Glomerular visceral epithelial cell (primary cell): ENCODE measurements at regions not wholly inside any gene's neighbourhood (a gene's known extent, or its start where the extent isn't known, plus 50 kb on each side); places are given as distances from the start of the nearest gene placed in this dataset.

Experiments used
- DNase-seq: peaks from one replicate; pipeline ENCODE4 v3.0.0-alpha.2; 2016; ENCODE audit errors: extremely low spot score

DNA sequence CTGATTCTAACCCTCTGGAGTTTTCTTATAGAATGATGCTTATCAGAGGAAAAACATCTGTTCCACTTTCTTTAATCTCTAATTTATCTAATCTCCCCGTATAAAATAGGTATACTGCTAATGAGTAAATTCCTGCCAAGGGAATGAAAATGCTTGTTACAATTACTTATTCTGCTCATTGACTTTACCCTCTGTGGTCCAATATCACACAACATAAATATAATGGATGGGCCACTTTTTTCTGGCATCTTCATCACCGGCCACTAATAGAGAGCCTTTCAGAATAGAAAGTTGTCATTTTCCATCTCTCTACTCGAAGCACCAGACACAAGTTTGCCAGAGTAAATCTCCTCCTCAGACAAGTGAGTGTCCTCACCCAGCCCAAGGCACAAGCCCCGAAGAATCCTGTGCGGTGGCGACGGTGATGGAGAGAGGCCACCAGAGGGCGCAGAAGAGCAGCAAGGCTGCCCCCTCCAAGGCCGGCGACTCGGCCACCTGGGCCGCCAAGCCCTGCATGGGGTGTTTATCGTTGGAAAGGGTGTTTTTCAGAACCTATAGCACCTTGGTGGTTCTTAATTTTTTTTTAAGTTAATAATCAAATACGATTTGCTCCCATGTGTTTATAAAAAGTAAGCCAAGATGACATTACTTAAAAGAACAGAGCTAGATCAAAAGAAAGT, 212.9 kb upstream of the ARID1B start:
- peak; percentile 74 for DNase-seq

DNA sequence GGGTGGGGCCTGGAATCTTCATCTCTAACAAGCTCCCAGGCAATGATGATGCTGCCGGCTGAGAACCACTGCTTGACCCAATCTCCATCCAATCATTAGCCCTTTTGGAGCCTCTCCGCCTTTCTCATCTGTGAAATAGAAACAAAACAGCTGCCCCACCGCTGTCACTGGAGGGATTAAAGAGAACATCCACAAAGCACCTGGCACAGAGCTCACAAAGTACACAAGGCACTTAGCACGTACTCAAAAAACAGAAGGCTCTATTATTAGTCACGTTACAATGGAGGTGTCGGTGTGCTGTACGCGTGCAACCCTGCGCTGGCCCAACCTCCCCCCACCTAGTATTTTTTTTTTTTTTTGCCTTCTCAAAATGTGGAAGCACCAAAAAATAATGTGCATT, 213.5 kb upstream of the ARID1B start:
- DNase-seq = no peak

DNA sequence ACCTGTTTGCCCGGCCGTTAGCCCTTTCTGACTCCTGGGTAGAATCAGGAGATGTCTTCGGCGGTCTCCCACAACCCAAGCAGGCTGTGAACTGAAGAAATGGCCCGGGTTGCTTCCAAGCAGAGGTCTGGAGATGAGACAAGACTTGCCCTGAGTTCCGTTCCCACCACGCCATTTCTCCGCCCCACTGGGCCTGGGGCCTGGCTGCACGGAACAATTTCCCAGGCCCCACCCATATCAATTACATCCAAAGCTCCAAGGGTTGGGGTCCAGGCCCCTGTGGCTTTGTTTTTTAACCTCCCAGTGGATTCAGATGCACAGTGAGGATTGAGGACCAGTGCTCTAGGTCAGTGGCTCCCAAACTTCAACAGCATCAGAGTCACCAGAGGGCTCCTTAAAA, 214.5 kb upstream of the ARID1B start:
- DNase-seq = no peak

DNA sequence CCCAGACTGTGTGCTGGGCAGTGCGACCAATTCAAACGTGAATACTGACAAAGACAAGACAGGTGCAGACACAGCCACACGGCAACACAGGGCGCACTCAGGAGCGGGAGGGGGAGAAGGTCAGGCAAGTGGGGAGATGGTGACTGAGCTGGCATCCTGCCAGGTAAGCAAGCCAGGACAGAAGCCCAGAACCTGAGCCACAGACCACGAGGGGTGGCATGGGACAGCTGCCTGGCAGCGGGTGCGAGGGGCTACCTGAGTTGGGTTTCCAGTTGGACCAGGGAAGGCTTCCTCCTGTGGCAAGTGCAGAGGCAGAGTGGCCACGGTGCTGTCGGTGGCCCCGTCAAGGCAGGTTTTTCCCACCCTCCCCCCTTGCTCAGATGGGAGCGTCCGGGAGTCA, 215.2 kb upstream of the ARID1B start:
- DNase-seq = no peak

DNA sequence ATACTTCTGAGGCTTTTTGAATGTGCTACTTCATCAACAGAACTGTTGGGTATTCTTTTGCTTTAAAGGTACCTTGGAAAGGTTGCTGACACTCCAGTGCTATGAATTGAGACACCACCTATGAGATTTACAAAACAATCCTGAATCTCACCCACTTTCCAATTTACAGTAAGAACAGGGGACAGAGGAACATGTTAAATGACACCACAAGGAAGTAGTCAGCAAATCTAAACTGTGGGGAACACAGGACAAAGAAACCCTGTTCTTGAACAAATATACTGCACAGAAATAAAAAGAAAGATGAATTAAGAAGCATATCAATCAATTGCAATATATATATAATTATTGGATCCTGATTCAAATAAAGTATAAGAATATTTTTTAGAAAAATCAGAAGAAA, 216.7 kb upstream of the ARID1B start:
- no peak for DNase-seq

DNA sequence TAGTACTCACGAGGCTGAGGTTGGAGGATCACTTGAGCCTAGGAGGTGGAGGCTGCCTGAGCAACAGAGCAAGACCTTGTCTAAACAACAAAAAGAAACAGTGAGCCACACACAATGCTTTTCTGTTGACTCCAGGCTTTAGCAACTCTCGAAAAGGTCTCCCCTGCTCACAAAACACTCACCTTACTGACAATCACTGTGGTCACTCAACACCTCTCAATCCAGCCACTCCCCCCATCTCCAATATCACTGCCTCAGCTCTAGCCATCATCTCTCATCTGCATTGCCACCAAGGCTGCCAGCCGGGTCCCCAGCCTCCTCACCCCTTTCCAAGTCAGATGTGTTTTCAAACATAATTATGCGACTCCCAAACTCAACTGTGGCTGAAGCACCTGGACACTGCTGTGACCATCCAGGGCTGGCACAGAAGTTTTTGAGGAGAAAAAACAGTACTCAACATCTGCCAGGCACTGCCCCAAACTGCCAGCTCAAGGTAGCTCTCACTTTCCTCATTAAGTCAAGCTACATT, 218.0 kb upstream of the ARID1B start:
- no peak for DNase-seq

DNA sequence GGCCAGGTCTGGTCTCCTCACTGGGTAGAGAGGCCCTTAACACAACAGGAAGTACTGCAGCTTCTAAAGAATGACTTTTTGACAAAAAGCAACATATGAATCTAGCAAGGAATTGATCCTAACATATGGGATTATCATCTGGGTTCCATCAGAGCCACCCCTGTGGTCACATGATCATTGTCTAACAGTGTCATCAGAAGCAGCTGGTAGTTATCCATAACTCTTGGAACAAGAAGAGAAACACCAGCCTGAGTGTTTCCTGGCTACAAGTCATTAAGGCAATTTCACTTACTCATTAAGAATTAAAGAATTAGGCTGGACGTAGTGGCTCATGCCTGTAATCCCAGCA, 219.3 kb upstream of the ARID1B start:
- no peak for DNase-seq

DNA sequence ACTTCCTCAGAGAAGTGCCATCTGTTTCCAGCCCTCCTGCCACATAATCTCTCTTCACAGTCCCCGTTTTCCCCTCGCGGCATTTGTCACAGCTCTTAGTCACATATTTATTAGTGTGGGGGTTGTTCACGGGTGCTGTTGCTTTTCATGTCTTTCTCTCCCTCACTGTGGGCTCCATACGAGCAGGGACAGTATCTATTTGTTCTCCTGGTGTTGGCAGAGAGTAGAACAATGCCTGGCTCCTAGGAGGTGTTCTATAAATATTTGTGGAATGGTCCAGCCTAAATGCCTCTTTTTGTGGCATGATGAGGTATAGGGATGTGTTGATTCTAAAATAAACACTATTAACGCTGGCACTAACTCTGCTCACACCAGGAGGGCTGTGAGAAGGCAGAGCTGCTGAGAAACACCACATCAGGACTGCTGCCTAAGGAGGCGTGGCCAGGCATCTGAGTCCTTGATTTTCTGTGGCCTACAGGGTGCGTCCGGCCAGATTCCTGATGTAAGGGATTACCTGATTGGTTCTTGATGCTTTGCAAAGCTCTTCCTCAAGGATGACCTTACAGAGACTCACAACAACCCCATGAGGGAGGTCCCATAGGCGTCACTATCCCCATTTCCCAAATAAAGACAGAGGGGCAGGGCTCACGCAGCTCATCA, 219.8 kb upstream of the ARID1B start:
- no peak for DNase-seq

DNA sequence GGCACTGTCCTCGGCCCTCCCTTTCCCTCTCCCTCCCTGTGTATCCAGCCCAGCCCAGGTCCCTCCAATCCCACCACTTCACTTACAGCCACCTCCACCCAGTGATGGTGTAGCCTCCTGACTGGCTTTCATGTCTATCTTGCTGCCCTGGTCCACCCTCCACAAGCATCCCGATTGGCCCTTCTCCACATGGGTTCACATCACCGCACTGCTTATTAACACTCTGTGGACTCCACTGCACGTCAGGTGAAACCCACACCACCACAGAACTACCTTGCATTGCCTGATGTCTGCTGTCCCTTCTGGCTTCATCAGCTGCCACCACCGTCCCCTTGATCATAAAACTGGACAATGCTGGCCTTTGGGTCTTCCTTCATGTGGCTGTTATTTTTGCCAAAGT, 220.4 kb upstream of the ARID1B start:
- no peak for DNase-seq

DNA sequence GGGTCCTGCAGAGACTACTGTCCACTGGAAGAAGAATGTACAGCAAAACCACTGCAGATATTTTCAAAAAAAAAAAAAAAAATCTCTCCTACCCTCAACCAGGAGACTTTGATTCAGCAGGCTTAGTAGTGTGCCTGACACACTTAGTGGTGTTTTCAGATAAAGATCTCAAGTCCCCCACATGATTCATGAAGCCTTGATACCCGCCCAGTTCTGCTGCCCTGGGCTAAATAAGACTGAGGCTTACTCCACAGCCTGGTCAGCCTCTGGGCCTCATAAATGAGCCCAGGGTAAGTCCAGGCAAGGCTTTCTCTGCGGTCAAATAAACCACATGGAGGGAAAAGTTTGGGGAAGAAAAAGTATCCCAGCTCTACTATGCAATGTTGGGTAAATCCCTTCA, 222.1 kb upstream of the ARID1B start:
- no peak for DNase-seq

DNA sequence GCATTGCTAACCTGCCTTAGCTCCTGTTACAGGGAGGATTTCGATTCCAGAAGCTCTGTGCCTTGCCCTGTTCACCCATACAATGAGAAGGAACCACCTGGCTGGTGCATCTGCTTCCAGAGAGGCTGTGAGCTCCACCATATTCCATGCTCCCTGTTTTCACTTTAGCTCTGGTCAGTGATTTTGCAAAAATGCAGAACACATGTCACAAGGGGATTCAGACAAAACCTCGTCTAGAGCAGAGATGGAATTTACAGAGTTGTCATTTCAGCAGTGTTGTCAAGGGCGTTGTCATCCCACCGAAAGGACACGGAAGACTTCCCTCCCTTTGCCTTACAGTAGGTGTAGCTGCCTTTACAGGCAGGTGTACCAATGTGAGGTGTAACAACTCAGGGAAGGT, 223.0 kb upstream of the ARID1B start:
- DNase-seq = no peak

DNA sequence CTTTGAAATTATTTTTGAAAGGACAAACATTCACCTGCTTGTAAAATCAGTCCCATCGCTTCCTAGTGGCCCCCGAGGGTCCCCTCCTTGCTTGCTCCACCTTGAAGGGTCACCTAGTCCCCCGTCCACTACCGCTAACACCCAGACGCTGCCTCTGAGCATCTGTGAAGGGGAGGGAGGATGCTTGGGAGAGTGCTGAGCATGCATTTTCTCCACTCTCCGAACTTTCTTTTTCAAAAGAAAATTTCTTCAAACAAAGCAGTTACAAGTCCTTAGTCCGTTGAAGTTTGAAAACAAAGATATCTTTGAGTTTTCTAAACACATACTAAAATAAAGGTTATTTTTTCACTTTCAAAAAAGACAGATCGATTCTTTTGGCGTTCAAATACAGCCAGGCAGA, 224.3 kb upstream of the ARID1B start:
- DNase-seq = no peak

DNA sequence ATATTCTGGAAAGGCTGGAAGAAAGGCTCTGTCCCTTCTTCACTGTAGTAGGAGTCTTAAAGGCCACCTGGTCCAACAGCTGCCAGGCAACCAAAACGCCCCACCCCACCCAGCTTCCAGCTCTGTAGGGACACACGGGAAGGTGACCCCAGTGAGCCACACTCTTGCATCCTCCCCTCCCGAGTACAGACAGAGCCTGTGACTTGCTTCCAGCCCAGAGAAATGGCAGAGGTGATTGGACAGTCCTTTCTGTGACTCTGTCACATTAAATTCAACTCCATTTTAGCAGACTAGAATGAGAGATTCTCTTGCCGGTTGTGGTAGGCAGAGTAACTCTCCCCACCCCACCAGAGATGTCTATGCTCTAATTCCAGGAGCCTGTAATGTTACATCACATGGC, 226.2 kb upstream of the ARID1B start:
- no peak for DNase-seq

DNA sequence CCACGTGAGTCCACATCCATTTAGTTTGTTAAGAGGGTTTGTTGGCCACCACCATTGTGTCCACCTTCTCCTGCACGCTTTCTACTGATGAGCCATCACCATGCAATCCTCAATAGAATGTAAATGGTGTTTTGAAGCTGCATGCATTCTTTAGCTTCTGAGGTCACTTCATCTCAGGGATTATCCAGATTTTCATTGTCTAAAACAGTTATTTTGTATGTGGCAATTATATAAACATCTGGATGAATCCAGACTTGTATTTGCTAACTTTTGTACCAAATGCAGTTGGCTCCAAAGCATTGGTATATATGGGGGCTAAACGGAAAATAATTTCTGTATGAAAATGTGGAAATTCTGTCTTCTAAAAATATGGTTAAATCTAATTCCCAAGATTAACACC, 231.2 kb upstream of the ARID1B start:
- DNase-seq = no peak

DNA sequence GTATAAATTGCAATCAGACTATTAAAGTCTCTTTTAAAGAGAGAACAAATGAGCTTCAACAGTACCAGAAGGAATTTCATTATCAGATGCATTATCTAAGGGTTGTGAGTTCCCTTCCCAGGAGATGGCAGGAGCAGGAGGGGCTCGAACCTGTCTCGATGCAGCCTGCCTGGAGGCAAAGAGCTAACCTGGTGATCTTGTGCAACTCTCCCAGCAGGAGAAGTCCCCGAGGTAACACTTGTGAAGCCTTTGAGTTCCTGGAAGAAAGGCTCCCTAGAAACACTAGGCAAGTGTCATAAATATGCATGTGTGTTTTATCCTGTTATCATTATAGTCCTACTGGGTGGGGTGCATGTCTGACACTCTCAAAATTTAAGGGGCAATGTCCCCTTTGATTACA, 232.2 kb upstream of the ARID1B start:
- DNase-seq = no peak

DNA sequence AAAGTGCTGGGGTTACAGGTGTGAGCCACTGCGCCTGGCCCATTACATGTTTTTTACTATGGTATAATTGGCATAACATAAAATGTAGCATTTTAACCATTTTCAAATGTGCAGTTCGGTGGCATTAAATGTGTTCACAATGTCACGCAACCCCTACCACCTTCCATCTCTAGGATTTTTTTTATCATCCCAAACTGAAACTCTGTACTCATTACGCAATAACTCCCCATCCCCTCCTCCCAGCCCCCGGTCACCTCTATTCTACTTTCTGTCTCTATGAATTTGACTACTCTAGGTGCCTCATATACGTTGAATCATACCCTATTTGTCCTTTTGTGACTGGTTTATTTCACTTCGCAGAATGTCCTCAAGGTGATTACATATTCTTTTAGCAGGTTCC, 233.1 kb upstream of the ARID1B start:
- DNase-seq = no peak

DNA sequence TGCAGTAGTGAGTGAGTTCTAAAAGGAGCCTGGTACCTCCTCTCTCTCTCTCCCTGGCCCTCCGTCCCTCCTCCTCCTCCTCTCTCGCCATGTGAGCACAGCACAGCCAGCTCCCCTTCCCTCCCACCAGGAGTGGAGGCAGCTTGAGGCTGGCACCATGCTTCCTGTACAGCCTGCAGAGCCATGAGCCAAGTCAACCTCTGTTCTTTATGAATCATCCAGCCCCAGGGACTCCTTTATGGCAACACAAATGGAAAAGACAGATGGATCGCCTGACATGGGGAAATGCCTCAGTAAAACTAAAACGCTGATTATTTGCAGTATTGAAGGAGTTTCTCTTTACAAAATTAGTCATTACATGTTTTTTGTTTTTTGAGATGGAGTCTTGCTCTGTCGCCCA, 233.7 kb upstream of the ARID1B start:
- no peak for DNase-seq

DNA sequence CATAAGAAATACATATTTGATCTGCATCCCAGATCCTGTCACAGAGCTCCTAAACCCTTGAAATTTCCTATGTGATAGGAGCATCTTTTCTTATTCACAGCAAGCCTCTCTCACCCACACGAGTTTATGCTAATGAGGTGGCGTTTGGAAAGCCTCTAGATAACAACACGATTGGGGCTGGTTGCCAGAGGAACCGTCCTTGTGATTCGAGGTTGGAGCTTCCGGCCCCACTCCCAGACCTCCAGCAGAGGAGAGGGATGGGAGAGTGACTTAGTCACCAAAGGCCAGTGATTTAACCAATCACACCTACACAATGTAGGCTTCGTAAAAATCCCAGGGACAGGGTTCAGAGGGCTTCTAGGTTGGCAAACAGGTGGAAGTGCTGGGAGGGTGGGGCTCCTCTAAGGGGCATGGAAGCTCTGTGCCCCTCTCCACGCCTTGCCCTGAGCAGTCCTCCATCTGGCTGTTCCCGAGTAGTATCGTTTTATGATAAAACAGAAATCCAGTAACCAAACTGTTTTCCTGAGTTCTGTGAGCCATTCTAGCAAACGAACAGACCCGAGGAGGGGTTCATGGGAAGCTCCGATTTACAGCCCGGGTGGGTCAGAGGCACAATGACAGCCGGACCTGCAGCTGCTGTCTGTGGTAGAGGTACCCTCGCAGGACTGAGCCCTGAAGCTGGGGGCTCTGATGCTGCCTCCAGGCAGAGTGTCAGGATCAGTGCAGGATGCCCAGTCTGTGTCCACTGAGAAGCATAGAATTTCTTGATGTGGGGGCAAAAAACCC, 238.1 kb upstream of the ARID1B start:
- no peak for DNase-seq

DNA sequence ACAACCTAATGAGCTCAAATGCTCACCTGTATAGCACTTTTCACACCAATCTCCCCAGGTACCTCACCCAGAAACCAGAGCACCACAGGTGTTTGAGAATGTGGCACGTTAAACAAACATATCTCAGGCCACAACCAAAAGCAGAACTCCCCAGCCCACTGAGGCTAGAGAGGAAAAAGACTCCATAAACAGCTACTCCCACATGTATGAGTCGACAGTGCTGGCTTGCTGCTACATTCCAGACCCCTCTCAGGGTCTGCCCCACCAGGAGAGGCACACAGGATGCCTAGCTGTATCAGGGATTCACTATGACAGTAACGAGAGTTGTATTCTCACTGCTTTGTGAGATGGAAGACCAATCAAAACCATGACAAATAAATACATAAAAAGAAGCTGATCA, 242.6 kb upstream of the ARID1B start:
- DNase-seq = no peak

DNA sequence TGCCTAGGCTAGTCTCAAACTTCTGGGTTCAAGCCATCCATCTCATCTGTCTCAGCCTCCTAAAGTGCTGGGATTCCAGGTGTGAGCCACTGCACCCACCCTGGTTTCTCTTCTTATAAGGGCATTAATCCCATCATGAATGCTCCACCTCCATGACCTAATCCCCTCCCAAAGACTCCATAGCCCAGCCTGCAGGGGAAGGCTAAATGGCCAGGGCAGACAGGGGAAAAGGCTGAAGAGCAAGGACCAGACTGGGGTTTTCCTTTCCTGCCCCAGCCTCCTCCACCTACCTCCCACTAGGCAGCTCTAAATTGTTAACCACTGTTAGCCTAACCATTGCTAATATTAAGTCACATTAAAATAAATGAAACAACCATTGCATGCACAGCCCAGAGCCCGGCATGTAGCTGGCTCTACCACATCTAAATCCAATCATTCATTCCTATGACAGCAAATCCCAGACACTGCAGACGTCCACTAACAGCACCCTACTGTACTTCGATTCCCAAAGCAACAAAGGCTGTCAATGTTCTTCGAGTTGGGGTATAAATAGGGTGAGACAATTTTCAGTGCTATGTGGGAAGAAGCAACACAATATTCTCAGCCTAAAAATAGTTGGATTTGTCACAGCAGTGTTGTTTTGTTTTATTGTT, 243.2 kb upstream of the ARID1B start:
- no peak for DNase-seq

DNA sequence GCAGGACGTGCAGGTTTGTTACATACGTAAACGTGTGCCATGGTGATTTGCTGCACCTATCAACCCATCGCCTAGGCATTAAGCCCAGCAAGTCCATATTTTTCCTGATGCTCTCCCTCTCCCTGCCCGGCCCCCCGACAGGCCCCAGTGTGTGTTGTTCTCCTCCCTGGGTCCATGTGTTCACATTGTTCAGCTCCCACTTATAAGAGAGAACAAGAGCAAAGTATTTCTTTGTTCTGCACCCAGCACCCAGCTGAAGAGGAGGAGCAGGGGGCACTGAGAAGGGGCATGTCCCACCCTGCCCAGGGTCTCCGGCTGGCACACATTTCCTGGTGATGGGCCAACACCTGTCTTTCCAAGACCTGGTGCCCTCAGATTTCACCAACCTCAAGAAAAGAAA, 251.1 kb upstream of the ARID1B start:
- no peak for DNase-seq

DNA sequence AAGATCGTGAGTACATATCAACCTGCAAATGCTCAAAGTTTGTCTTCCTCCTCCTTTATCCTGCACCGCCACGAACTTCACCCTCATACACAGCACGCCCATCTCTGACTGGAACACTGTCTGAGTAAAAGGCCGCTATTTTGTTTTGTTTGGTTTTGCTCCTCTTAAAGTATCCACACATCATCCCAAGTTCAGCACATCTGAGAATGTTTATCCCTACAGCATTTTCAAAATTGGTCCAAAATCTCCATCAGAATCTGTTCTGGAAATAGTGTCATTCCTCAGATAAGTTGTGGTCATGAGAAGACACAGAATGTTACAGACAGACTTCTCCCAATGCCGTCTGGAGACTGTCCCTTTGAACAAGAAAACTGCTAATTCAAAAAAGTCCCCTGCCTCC, 251.6 kb upstream of the ARID1B start:
- no peak for DNase-seq

DNA sequence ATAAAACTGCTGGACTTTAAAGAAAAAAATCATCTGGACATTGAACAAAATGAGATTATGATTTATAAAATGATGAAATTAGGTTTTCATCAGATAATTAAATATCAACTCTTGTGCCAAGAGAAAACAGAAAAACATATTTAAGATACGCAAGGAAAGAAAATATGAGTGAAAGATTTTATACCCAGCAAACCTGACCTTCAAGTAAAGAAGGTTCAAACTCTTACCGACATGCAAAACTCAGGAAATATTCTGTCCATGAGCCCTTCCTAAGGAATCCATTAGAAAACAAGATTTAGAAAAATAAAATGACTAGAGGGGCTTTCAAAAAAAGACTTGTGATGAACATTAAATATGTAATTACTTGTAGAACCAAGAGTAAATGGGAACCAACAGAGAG, 257.2 kb upstream of the ARID1B start:
- no peak for DNase-seq
